AG10803 (cell line): ENCODE measurements at regions not wholly inside any gene's neighbourhood (a gene's known extent, or its start where the extent isn't known, plus 50 kb on each side); places are given as distances from the start of the nearest gene placed in this dataset.

Source experiments
- DNase-seq: peaks from one replicate; pipeline ENCODE4 v3.0.0; 2010; ENCODE audit warnings: low read depth
- H3K4me3 ChIP-seq: 2 replicates; pipeline ENCODE4 v1.5.1; 2011; ENCODE audit warnings: mild to moderate bottlenecking, low read length, control low read depth
- CTCF ChIP-seq: conservative IDR thresholded peaks from 2 replicates; pipeline ENCODE4 v1.5.1; 2011; ENCODE audit warnings: mild to moderate bottlenecking, low read length, control low read depth, inconsistent platforms

- no peak for TF ChIP-seq CTCF
- H3K4me3 ChIP-seq, result no peak overlapping the region
- no peak for DNase-seq
Measured at GRCh38 chr9:32863291-32863690, 80.0 kb downstream of the TMEM215 start.

- H3K4me3 ChIP-seq, result no peak overlapping the region
- no peak for DNase-seq
- TF ChIP-seq CTCF, result no peak
Measured at GRCh38 chr9:32864971-32865370, 81.6 kb downstream of the TMEM215 start.

- TF ChIP-seq CTCF, result no peak
- no peak overlapping the region for H3K4me3 ChIP-seq
- DNase-seq, result peak; percentile 10
Measured at GRCh38 chr9:32866273-32866672, 82.9 kb downstream of the TMEM215 start.

GRCh38 chr9:32867026-32867425 lies 83.7 kb downstream of the TMEM215 start:
- H3K4me3 ChIP-seq, result no peak overlapping the region
- no peak for DNase-seq
- TF ChIP-seq CTCF, result no peak

- no peak for TF ChIP-seq CTCF
- H3K4me3 ChIP-seq, result no peak overlapping the region
- no peak for DNase-seq
Measured at GRCh38 chr9:32867601-32868204, 84.4 kb downstream of the TMEM215 start.

GRCh38 chr9:32869404-32869803 lies 86.1 kb downstream of the TMEM215 start:
- no peak for DNase-seq
- TF ChIP-seq CTCF, result no peak
- no peak overlapping the region for H3K4me3 ChIP-seq

- TF ChIP-seq CTCF, result no peak
- no peak for DNase-seq
- H3K4me3 ChIP-seq, result no peak overlapping the region
Measured at GRCh38 chr9:32873131-32873530, 89.8 kb downstream of the TMEM215 start.
